Gastroesophageal sphincter (tissue), 4 donors: ENCODE measurements at regions not wholly inside any gene's neighbourhood (a gene's known extent, or its start where the extent isn't known, plus 50 kb on each side); places are given as distances from the start of the nearest gene placed in this dataset.

Source experiments
- ATAC-seq: fragments of 150-250 bp; one replicate; pipeline ENCODE4 v1.9.1; 2016; ENCODE audit warnings: mild to moderate bottlenecking, moderate library complexity
- H3K27ac ChIP-seq, 4 donors: fragments of 200-600 bp; sonication (generic) in 3 of 4; 1 replicate in 3 of 4; 2 replicates in 1 of 4; pipeline ENCODE4 v1.5.1; 2016 to 2019
- H3K27me3 ChIP-seq: fragments of 200-600 bp; sonication (generic); one replicate; pipeline ENCODE4 v1.5.1; 2019
- H3K36me3 ChIP-seq, 2 donors: fragments of 200-600 bp; sonication (generic); one replicate each; pipeline ENCODE4 v1.5.1; 2019; ENCODE audit warnings: control low read depth in 1 of 2
- H3K4me1 ChIP-seq, 3 donors: fragments of 200-600 bp; sonication (generic); 1 replicate in 2 of 3; 2 replicates in 1 of 3; pipeline ENCODE4 v1.5.1; 2016 to 2019; ENCODE audit warnings: control low read depth in 2 of 3
- H3K4me3 ChIP-seq, 2 donors: fragments of 200-600 bp; sonication (generic); one replicate each; pipeline ENCODE4 v1.5.1; 2019; ENCODE audit warnings: mild to moderate bottlenecking in 1 of 2, moderate library complexity in 1 of 2
- H3K9me3 ChIP-seq, 3 donors: fragments of 200-600 bp; sonication (generic); one replicate each; pipeline ENCODE4 v1.5.1; 2017 to 2019; ENCODE audit warnings: control low read depth in 2 of 3
- CTCF ChIP-seq, 4 experiments: fragments of 200-600 bp in 2 of 4; fragments of 450-650 bp in 2 of 4; sonication (generic) in 1 of 4; IDR thresholded peaks; one replicate each; pipeline ENCODE4 v1.5.1; 2017 to 2019; ENCODE audit warnings: antibody characterized with exemption in 4 of 4, mild to moderate bottlenecking in 2 of 4, moderate library complexity in 2 of 4
- EP300 ChIP-seq: sonication (generic); formaldehyde crosslinking; IDR thresholded peaks from one replicate; pipeline ENCODE4 v1.6.1; 2017; ENCODE audit warnings: antibody characterized with exemption, mild to moderate bottlenecking
- POLR2A ChIP-seq, 2 donors: fragments of 450-650 bp; IDR thresholded peaks; one replicate each; pipeline ENCODE4 v1.6.1; 2017; ENCODE audit warnings: antibody characterized with exemption in 2 of 2, mild to moderate bottlenecking in 2 of 2, moderate library complexity in 1 of 2
- POLR2AphosphoS5 ChIP-seq: sonication (generic); formaldehyde crosslinking; IDR thresholded peaks from one replicate; pipeline ENCODE4 v1.6.1; 2017; ENCODE audit warnings: antibody characterized with exemption
- WGBS, 2 donors: methylation state at CpG; one replicate each; pipeline ENCODE4 v1.1.5; 2018; ENCODE audit warnings: low coverage in 1 of 2; 5-methylcytosine and 5-hydroxymethylcytosine counted together

- WGBS, 2 donors: 97 to 100% methylated on average over 1 to 6 of the region's 13 CpGs
- no peak overlapping the region for H3K27ac ChIP-seq
- no peaks in the 10 kb centered on the region for H3K4me1 ChIP-seq
- H3K27me3 ChIP-seq: no peaks in the 10 kb centered on the region
- peaks cover 0 to 31% of the 10 kb centered on the region in 2 donors for H3K36me3 ChIP-seq
- no peak for ATAC-seq
- H3K4me3 ChIP-seq: no peak overlapping the region
- H3K9me3 ChIP-seq: peaks cover 0 to 2% (median 0%) of the 10 kb centered on the region in 3 donors
- no peak for TF ChIP-seq EP300
- no peak for TF ChIP-seq POLR2A (IDR thresholded peaks at IDR 0.05)
- TF ChIP-seq CTCF (IDR thresholded peaks at IDR 0.05): no peak
- TF ChIP-seq POLR2AphosphoS5: no peak
These were observed 172.8 kb downstream of the KLF13 start for GRCh38 chr15:31499236-31499952.

GRCh38 chr15:31499953-31500765, 173.5 kb downstream of the KLF13 start:
- Histone ChIP-seq H3K36me3 (peaks cover 0 to 26% of the 10 kb centered on the region in 2 donors), H3K27ac (no peak overlapping the region)

GRCh38 chr15:31500766-31501449, 174.3 kb downstream of the KLF13 start:
- WGBS, 2 donors: 62 to 67% methylated on average over 2 of the region's 3 CpGs
- no peak for ATAC-seq

More at GRCh38 chr15:31499953-31500765, 173.5 kb downstream of the KLF13 start:
- H3K9me3 ChIP-seq: no peaks in the 10 kb centered on the region
- peak; percentile 32 for ATAC-seq
- no peak overlapping the region for H3K4me3 ChIP-seq
- no peaks in the 10 kb centered on the region for H3K4me1 ChIP-seq
- TF ChIP-seq CTCF (IDR thresholded peaks at IDR 0.05): no peak
- TF ChIP-seq POLR2AphosphoS5: no peak
- TF ChIP-seq EP300: no peak
- no peak for TF ChIP-seq POLR2A (IDR thresholded peaks at IDR 0.05)
- 70 to 92% methylated on average over 4 to 14 of the region's 23 CpGs for WGBS, 2 donors
- H3K27me3 ChIP-seq: no peaks in the 10 kb centered on the region

GRCh38 chr15:31501536-31502157, 175.0 kb downstream of the KLF13 start:
- no peak overlapping the region for H3K4me3 ChIP-seq
- H3K9me3 ChIP-seq: no peaks in the 10 kb centered on the region
- H3K4me1 ChIP-seq: no peaks in the 10 kb centered on the region
- peaks cover 0 to 26% of the 10 kb centered on the region in 2 donors for H3K36me3 ChIP-seq
- no peak for ATAC-seq
- WGBS, 2 donors: 96% methylated on average over 4 of the region's 12 CpGs; no CpG with 5 or more reads in 1 of the 2 donors
- no peaks in the 10 kb centered on the region for H3K27me3 ChIP-seq
- no peak for TF ChIP-seq CTCF (IDR thresholded peaks at IDR 0.05)
- TF ChIP-seq EP300: no peak
- TF ChIP-seq POLR2A (IDR thresholded peaks at IDR 0.05): no peak
- TF ChIP-seq POLR2AphosphoS5: no peak
- no peak overlapping the region for H3K27ac ChIP-seq

More at GRCh38 chr15:31500766-31501449, 174.3 kb downstream of the KLF13 start:
- Histone ChIP-seq H3K4me1 (no peaks in the 10 kb centered on the region), H3K4me3 (no peak overlapping the region), H3K9me3 (no peaks in the 10 kb centered on the region), H3K36me3 (peaks cover 0 to 26% of the 10 kb centered on the region in 2 donors), H3K27ac (no peak overlapping the region), H3K27me3 (no peaks in the 10 kb centered on the region)
- TF ChIP-seq EP300: no peak
- no peak for TF ChIP-seq POLR2A (IDR thresholded peaks at IDR 0.05)
